CD4-positive, alpha-beta T cell treated with Interleukin-12 subunit alpha and Interleukin-12 subunit beta, for 1 hour (primary cell): ENCODE measurements at regions not wholly inside any gene's neighbourhood (a gene's known extent, or its start where the extent isn't known, plus 50 kb on each side); places are given as distances from the start of the nearest gene placed in this dataset.

ENCODE experiments used
- DNase-seq: peaks from one replicate; pipeline ENCODE4 v3.0.0-alpha.2; 2020

- DNase-seq: no peak
Measured at GRCh38 chr7:55623617-55624016, 51.3 kb upstream of the VOPP1 start.

GRCh38 chr7:55622241-55622640 is 49.9 kb upstream of the VOPP1 start:
- no peak for DNase-seq
